HEK293T (cell line): ENCODE measurements at regions not wholly inside any gene's neighbourhood (a gene's known extent, or its start where the extent isn't known, plus 50 kb on each side); places are given as distances from the start of the nearest gene placed in this dataset.

Experiments used
- FOXM1 ChIP-seq: fragments of 450-650 bp; IDR thresholded peaks from 2 replicates; pipeline ENCODE4 v1.6.1; 2017; ENCODE audit warnings: mild to moderate bottlenecking, borderline replicate concordance
- PKNOX1 ChIP-seq: fragments of 450-650 bp; IDR thresholded peaks from 2 replicates; pipeline ENCODE4 v1.6.1; 2016

GRCh38 chr11:83361831-83362230 lies 75.7 kb upstream of the CCDC90B start:
- TF ChIP-seq FOXM1 (no peak), PKNOX1 (no peak)
